HUES64 (cell line): ENCODE measurements at regions not wholly inside any gene's neighbourhood (a gene's known extent, or its start where the extent isn't known, plus 50 kb on each side); places are given as distances from the start of the nearest gene placed in this dataset.
A peak's percentile ranks its signal among the peaks of the same experiment; 100 is the strongest.
"Not testable (repeated sequence)": the region's sequence is repeated elsewhere in the genome, so short reads cannot be mapped to it uniquely, and the experiment has no call there.

Source experiments
- H3K27ac ChIP-seq: 2 replicates; pipeline ENCODE4 v1.7.0; 2013; ENCODE audit warnings: low read depth, low read length, inconsistent platforms
- H3K27me3 ChIP-seq: 2 replicates; pipeline ENCODE4 v1.6.1; 2013; ENCODE audit warnings: mild to moderate bottlenecking, low read length; ENCODE audit not compliant: insufficient read depth
- H3K36me3 ChIP-seq: 2 replicates; pipeline ENCODE4 v1.6.1; 2013; ENCODE audit warnings: mild to moderate bottlenecking, low read length; ENCODE audit not compliant: insufficient read depth
- H3K4me1 ChIP-seq: 2 replicates; pipeline ENCODE4 v1.6.1; 2013; ENCODE audit warnings: mild to moderate bottlenecking, low read length, moderate library complexity; ENCODE audit not compliant: insufficient read depth
- H3K4me3 ChIP-seq: 2 replicates; pipeline ENCODE4 v1.5.1; 2013; ENCODE audit warnings: mild to moderate bottlenecking, low read length, moderate library complexity
- H3K9ac ChIP-seq: 2 replicates; pipeline ENCODE4 v1.6.1; 2013; ENCODE audit warnings: mild to moderate bottlenecking, low read depth, low read length
- H3K9me3 ChIP-seq: 2 replicates; pipeline ENCODE4 v1.6.1; 2013; ENCODE audit warnings: low read depth, low read length; ENCODE audit not compliant: insufficient read depth
- WGBS: fragments of 150-250, 120-280 bp; methylation state at CpG from one replicate; pipeline ENCODE4 v1.1.7; 2013; ENCODE audit warnings: missing lambda C conversion rate; 5-methylcytosine and 5-hydroxymethylcytosine counted together

- H3K36me3 ChIP-seq, result no peaks in the 10 kb centered on the region
- no peak overlapping the region for H3K9ac ChIP-seq
- WGBS, result 89% methylated on average over 6 of the region's 6 CpGs
- no peak overlapping the region for H3K27ac ChIP-seq
- peaks cover 18% of the 10 kb centered on the region for H3K4me1 ChIP-seq
- no peak overlapping the region for H3K4me3 ChIP-seq
- H3K9me3 ChIP-seq, result no peaks in the 10 kb centered on the region
- no peaks in the 10 kb centered on the region for H3K27me3 ChIP-seq
Measured at GRCh38 chr7:125197731-125198393, 268.2 kb upstream of the POT1 start.

- WGBS, result 92% methylated on average over 1 of the region's 1 CpG
- H3K36me3 ChIP-seq, result no peaks in the 10 kb centered on the region
- no peak overlapping the region for H3K9ac ChIP-seq
- H3K27me3 ChIP-seq, result no peaks in the 10 kb centered on the region
- peaks cover 10% of the 10 kb centered on the region for H3K4me1 ChIP-seq
- H3K27ac ChIP-seq, result no peak overlapping the region
- H3K4me3 ChIP-seq, result no peak overlapping the region
- H3K9me3 ChIP-seq, result 0 out of 2 replicates have a peak, but pooled peaks cover 3% of the 10 kb centered on the region
Measured at GRCh38 chr7:125195156-125195555, 265.5 kb upstream of the POT1 start.

- Histone ChIP-seq H3K4me3 (no peak overlapping the region), H3K4me1 (peaks cover 10% of the 10 kb centered on the region), H3K9ac (no peak overlapping the region), H3K27ac (no peak overlapping the region), H3K27me3 (no peaks in the 10 kb centered on the region), H3K36me3 (no peaks in the 10 kb centered on the region), H3K9me3 (0 out of 2 replicates have a peak, but pooled peaks cover 3% of the 10 kb centered on the region)
- 92% methylated on average over 2 of the region's 2 CpGs for WGBS
Measured at GRCh38 chr7:125193263-125193662, 263.6 kb upstream of the POT1 start.

GRCh38 chr7:125184801-125185200 is 255.2 kb upstream of the POT1 start:
- Histone ChIP-seq H3K36me3 (no peaks in the 10 kb centered on the region), H3K9me3 (peaks cover 4% of the 10 kb centered on the region; the same call in 1 of the 2 replicates), H3K9ac (no peak overlapping the region), H3K27me3 (no peaks in the 10 kb centered on the region), H3K27ac (no peak overlapping the region), H3K4me3 (no peak overlapping the region), H3K4me1 (no peaks in the 10 kb centered on the region)
- 100% methylated on average over 1 of the region's 1 CpG for WGBS

- not testable (repeated sequence) for H3K36me3 ChIP-seq, H3K4me3 ChIP-seq, H3K27me3 ChIP-seq, H3K27ac ChIP-seq, H3K4me1 ChIP-seq, H3K9me3 ChIP-seq
- WGBS, result 80% methylated on average over 26 of the region's 26 CpGs
- H3K9ac ChIP-seq, result 0 out of 2 replicates have a peak overlapping the region, but pooled peaks have one; percentile 44
Measured at GRCh38 chr7:125181569-125182267, 252.1 kb upstream of the POT1 start.

GRCh38 chr7:125173571-125173970 is 243.9 kb upstream of the POT1 start:
- H3K4me3 ChIP-seq, result no peak overlapping the region
- no peak overlapping the region for H3K27ac ChIP-seq
- 92% methylated on average over 2 of the region's 2 CpGs for WGBS
- no peaks in the 10 kb centered on the region for H3K4me1 ChIP-seq
- no peaks in the 10 kb centered on the region for H3K9me3 ChIP-seq
- H3K27me3 ChIP-seq, result no peaks in the 10 kb centered on the region
- H3K36me3 ChIP-seq, result no peaks in the 10 kb centered on the region
- H3K9ac ChIP-seq, result no peak overlapping the region

- Histone ChIP-seq H3K27me3 (no peaks in the 10 kb centered on the region), H3K36me3 (no peaks in the 10 kb centered on the region), H3K4me3 (no peak overlapping the region), H3K9me3 (no peaks in the 10 kb centered on the region), H3K4me1 (no peaks in the 10 kb centered on the region), H3K9ac (no peak overlapping the region), H3K27ac (no peak overlapping the region)
- 100% methylated on average over 1 of the region's 1 CpG for WGBS
Measured at GRCh38 chr7:125169088-125169487, 239.5 kb upstream of the POT1 start.

GRCh38 chr7:125154930-125155329 is 225.3 kb upstream of the POT1 start:
- Histone ChIP-seq H3K36me3 (no peaks in the 10 kb centered on the region), H3K9ac (no peak overlapping the region), H3K9me3 (no peaks in the 10 kb centered on the region), H3K4me1 (no peaks in the 10 kb centered on the region), H3K27me3 (no peaks in the 10 kb centered on the region), H3K4me3 (no peak overlapping the region), H3K27ac (no peak overlapping the region)
- 100% methylated on average over 1 of the region's 1 CpG for WGBS

GRCh38 chr7:125149151-125149550 is 219.5 kb upstream of the POT1 start:
- H3K9ac ChIP-seq, result no peak overlapping the region
- 83% methylated on average over 1 of the region's 1 CpG for WGBS
- H3K27ac ChIP-seq, result no peak overlapping the region

GRCh38 chr7:125147047-125147446 is 217.4 kb upstream of the POT1 start:
- WGBS, result 86% methylated on average over 2 of the region's 2 CpGs
- Histone ChIP-seq H3K36me3 (no peaks in the 10 kb centered on the region), H3K9ac (no peak overlapping the region), H3K9me3 (no peaks in the 10 kb centered on the region), H3K27ac (no peak overlapping the region), H3K4me1 (no peaks in the 10 kb centered on the region), H3K4me3 (no peak overlapping the region), H3K27me3 (no peaks in the 10 kb centered on the region)

More at GRCh38 chr7:125149151-125149550, 219.5 kb upstream of the POT1 start:
- Histone ChIP-seq H3K9me3 (no peaks in the 10 kb centered on the region), H3K4me1 (no peaks in the 10 kb centered on the region), H3K4me3 (no peak overlapping the region), H3K36me3 (no peaks in the 10 kb centered on the region), H3K27me3 (no peaks in the 10 kb centered on the region)

GRCh38 chr7:125136755-125137532 is 207.3 kb upstream of the POT1 start:
- H3K27me3 ChIP-seq, result no peaks in the 10 kb centered on the region
- H3K27ac ChIP-seq, result peak overlapping the region; percentile 30
- peaks cover 19% of the 10 kb centered on the region for H3K4me1 ChIP-seq
- H3K36me3 ChIP-seq, result no peaks in the 10 kb centered on the region
- WGBS, result 85% methylated on average over 1 of the region's 2 CpGs
- no peak overlapping the region for H3K4me3 ChIP-seq
- no peaks in the 10 kb centered on the region for H3K9me3 ChIP-seq
- H3K9ac ChIP-seq, result no peak overlapping the region; the same call in 1 of the 2 replicates
